Stimulated activated CD4-positive, alpha-beta T cell treated with anti-CD3 and anti-CD28 coated beads, Interleukin-4, amount 100 ng/mL, for 1 hour (primary cell): ENCODE measurements at regions not wholly inside any gene's neighbourhood (a gene's known extent, or its start where the extent isn't known, plus 50 kb on each side); places are given as distances from the start of the nearest gene placed in this dataset.

Experiments used
- DNase-seq: peaks from one replicate; pipeline ENCODE4 v3.0.0-alpha.2; 2020

DNA sequence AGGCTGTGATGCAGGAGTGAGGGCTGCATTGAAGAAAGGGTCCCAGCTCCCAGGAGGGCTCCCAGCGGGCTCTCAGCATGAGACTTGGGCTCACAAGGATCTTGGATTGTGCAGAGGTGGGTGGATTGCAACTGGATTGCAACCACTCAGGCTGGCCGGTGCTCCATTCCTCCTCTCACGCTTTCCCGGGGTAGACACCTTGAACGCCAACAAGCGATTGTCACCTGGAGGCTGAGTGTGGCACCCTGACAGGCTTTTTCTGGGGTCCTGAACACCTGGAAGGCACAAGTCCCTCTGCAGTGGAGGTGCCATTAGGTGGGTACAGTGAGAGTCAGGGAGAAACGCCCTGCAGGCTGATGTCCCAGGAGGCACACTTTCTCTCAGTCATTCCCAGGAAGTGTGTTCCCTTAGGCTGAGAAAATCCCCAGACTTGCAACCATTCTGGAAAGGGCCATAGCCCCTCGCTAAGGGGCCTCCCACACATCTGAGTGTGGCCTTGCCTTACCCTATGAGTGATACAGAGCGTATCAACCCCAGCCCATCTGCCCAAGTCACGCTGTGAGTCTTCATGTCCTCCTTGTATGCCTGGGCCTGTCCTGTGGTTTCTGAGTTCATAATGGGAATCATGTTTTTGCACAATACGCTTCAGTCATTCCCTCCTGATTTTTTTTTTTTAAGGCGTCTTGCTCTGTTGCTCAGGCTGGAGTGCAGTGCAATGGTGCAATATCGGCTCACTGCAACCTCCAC, 488.1 kb downstream of the IRX1 start:
- DNase-seq, result no peak

GRCh38 chr5:4086081-4086480, 490.4 kb downstream of the IRX1 start:
- no peak for DNase-seq

- no peak for DNase-seq
These were observed 491.5 kb downstream of the IRX1 start for GRCh38 chr5:4087110-4087509.

DNA sequence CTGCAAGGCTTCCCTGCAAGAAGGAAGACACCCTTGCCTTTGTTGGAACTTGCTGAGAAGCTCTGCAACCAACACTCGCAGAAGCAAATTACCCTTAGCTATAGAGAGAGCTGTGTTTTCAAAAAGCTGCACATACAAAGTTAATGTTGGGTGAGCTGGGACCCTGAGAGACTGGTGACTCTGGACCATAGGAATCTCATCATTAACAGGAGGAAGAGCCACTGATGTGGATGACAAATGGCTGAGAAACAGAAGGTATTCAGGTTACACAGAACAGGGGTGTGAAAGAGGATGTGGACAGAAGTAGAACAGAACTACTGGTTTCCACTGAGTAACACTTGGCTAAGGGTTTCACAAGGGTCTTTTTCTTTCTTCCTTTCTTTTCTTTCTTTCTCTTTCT, 493.5 kb downstream of the IRX1 start:
- DNase-seq, result no peak

GRCh38 chr5:4093236-4093635, 497.6 kb downstream of the IRX1 start:
- DNase-seq, result no peak

- DNase-seq, result no peak
These were observed 498.3 kb downstream of the IRX1 start for GRCh38 chr5:4093970-4094369.

- DNase-seq, result no peak
These were observed 500.4 kb downstream of the IRX1 start for GRCh38 chr5:4095918-4096630.

DNA sequence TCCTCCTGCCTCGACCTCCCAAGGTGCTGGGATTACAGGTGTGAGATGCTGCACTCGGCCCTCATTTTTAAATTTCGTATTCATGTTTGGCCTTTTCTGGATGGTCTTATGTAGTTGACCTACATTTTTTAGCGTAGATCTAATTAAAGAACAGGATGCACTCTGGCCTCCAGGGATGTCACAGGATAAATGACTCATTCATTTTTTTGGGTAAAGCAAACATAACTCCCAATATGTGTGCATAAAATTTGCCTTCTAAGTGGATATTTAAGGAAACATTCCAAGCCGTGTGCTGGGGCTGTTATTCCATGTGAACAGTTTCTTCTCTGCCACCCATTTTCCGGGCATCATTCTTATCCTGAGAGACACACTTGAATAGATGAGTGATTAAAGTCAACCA, 501.6 kb downstream of the IRX1 start:
- DNase-seq, result no peak

GRCh38 chr5:4098226-4098625, 502.6 kb downstream of the IRX1 start:
- no peak for DNase-seq

DNA sequence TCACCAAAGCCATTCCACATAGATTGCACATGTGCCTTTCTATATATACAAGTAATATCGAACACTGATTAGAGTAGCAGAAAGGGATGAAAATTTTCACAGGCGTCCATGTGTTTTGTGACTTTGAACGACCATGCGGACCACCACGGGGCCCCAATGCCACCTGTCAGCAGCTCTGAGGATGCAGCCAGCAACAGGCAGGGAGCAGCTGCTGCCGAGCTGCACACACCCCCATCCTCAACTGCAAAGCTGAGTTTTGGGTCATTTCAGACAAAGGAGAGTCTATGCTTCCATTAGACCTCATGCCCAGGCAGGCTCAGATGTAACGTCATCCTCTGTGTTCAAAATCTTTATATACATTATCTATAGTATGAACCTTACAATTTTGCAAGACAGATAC, 503.8 kb downstream of the IRX1 start:
- no peak for DNase-seq

- no peak for DNase-seq
These were observed 505.1 kb downstream of the IRX1 start for GRCh38 chr5:4100739-4101138.

GRCh38 chr5:4101189-4101588, 505.6 kb downstream of the IRX1 start:
- DNase-seq, result no peak

DNA sequence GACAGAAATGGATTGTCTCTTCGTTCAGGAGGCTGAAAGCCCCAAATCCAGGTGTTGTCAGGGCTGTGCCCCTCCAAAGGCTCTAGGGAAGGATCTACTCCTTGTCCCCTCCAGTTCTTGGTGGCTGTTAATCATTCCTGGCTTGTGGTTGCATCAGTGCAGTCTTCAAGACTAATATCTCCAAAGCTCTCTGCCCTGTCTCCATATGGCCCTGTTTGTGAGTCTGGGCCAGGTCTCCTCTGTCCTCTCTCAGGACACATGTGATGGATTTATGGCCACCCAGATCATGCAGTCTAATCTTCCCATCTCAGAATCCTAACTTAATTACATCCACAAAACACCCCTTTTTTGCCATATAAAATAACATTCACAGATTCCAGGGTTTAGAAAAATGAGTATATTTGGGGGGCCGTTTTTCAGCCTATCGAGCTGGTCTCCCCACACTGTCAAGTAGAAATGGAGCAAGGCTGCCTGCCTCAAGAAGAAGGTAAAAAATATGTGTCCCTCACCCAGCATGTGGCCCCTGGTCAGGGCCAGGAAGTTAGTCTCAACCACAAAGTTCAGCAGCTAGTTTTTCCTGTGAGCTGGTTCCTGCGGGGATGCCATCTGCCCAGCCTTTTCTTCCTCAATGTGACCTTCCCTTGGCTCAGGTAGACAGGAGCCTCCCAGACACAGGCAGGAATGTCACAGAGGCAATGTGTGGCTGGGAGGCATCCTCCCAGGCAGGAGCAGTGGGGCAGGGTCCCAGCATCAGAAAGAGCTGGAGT, 509.4 kb downstream of the IRX1 start:
- DNase-seq, result no peak

- DNase-seq, result no peak
These were observed 513.1 kb downstream of the IRX1 start for GRCh38 chr5:4108690-4109089.

GRCh38 chr5:4113426-4113825, 517.8 kb downstream of the IRX1 start:
- no peak for DNase-seq

DNA sequence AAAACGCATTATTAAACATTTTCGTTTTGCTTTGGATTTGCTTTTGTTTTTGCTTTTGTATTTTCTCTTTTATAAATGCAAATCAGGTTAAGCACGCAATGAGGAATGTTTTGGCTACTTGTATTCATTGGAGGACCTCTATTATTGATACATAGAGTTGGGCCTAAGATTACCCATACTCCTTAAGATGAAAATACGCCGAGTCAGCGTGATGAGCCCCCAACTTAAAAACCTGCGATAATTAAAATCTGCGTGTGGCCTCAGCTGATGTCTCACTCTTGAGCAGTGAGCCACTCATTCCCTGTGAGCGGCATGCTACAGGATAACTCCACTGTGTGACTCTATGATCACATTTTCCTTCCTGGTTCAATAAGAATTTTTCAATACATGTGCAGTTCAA, 518.3 kb downstream of the IRX1 start:
- DNase-seq, result no peak

DNA sequence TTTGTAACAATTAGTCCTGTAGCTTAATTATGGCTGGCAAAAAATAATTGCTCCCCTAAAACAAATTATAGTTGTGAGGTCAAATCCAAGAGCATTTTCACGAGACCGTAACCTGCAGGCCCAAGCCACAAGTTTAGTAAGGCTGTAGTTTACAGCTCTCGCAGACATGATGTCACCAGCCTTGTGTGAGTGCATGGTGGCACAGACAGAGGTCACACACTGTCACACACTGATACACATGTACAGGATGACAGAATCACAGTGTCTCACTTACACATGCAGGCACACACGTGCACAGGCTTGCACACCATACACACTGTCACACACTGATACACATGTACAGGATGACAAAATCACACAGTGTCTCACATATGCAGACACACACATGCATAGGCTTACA, 518.8 kb downstream of the IRX1 start:
- DNase-seq, result no peak

DNA sequence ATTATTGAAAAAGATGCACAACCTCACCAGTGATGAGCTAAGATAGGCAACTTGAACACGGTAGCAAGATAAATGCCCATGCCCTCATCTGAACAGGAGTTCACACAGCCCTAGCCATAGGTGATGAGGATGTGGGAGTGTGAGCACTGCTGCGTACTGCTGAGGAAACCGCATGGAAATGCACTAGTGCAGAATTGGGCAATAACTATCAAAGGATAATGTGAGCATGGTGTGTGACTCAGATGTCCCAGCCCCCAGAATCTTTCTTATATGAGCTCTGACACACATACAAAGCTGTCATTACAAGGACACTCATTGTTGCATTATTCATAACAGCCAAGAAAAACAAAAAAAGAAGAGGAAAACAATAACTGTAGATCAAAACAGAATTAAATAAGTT, 521.2 kb downstream of the IRX1 start:
- DNase-seq, result no peak

DNA sequence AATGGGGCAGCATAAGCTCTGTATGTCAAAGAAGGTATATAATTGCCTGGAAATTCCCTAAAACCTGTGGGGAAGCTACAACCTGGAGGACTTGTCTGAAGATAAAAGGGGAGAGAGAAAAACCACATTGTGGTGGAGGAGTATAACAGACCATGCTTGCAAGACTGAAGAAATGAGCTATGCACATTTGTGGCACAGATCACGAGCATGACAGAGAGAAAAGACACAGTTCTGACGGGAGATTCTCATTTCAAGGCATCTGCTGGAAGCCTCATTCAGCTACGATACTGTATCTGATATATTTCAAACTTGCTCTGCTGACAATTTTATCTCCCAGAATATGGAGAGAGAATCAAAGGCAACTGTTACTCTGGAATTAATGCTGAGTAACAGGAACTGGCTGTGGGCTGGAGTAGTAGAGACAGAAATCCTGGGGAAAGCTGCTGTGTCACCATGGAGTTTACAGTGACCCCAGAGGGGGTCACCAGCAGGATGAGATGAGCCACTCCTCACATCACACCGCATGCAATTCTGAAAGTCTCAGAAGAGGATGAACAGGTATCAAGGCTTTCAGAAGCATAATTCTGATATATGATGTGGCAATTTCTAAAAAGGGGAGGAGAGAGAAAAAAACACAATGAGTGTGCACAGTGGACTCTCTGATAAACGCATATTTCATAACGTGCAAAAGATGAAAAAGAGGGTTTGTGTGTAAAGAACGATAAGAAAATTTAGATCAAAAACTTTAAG, 528.8 kb downstream of the IRX1 start:
- no peak for DNase-seq

- DNase-seq, result no peak
These were observed 533.4 kb downstream of the IRX1 start for GRCh38 chr5:4128994-4129393.

DNA sequence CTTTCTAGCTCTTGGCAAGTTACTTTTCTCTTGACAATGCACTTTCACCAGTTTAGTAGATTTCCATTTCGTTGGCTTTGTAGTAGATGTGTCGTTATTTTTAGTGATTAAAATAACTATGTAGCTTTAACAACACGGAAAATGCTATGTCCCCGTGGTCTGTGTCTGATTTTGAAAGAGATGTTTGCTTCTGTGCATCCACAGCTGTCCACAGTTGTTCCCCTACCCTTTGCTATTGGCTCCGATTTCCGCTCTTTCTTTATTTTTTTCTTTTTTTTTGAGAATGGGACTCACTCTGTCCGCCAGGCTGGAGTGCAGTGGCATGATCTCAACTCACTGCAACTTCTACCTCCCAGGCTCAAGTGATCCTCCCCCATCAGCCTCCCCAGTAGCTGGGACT, 533.9 kb downstream of the IRX1 start:
- no peak for DNase-seq

DNA sequence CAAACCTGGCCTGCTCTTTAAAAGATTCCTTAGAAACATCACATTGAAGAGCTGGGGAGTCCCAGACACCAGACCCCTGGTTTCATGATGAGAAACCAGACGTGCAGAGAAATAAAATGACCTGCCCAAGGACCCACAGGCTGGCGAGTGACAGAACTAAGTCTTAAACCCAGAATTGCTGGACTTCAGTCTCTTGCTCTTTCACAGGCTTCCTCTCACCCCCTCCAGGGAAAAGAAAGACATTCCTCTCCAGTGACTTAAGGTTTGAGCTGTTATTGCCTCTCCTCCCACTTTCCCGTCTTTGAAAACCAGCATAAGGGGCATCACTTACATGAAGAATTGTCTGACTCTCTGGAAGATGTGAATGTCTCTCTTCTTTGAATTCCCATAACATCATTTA, 535.2 kb downstream of the IRX1 start:
- no peak for DNase-seq

- DNase-seq, result no peak
These were observed 542.1 kb downstream of the IRX1 start for GRCh38 chr5:4137781-4138180.
